HCT116 (cell line): ENCODE measurements at regions not wholly inside any gene's neighbourhood (a gene's known extent, or its start where the extent isn't known, plus 50 kb on each side); places are given as distances from the start of the nearest gene placed in this dataset.

Experiments used
- ATAC-seq: fragments of 200-7000 bp; cut with Tn5 transposase; 2 replicates; pipeline ENCODE4 v1.9.1; 2020; ENCODE audit warnings: mild to moderate bottlenecking, moderate library complexity
- BruUV-seq: library from RNA; stranded (reverse); fragments of 400-500 nt; replicated peaks from 2 replicates; lab custom pipeline; 2021; lab: Mats Ljungman, UMichigan
- CTCF ChIA-PET: fragments of 300-600 bp; sonication (Branson Sonifier 250); formaldehyde crosslinking; loops from one replicate; lab custom pipeline; 2021; ENCODE audit warnings: antibody characterized with exemption; lab: Charles Lee
- POLR2A ChIA-PET: fragments of 300-600, 350-600 bp; sonication (Branson Sonifier 250); formaldehyde crosslinking; loops from one replicate; lab custom pipeline; 2021; ENCODE audit warnings: antibody characterized with exemption; lab: Charles Lee
- RAD21 ChIA-PET, 2 experiments: fragments of 300-600 bp; sonication (Branson Sonifier 250); formaldehyde crosslinking; loops; one replicate each; lab custom pipeline; 2023; ENCODE audit warnings: low total read pairs in 2 of 2; ENCODE audit not compliant: uncharacterized antibody in 2 of 2, unreplicated experiment in 2 of 2, low non-redundant PET in 1 of 2; lab: Charles Lee
- DNase-seq: peaks from one replicate; pipeline ENCODE4 v3.0.0-alpha.2; 2010; ENCODE audit warnings: low read depth, low spot score
- H2AFZ ChIP-seq: fragments of 200-600 bp; shearing (Covaris generic), sonication (generic); 2 replicates; pipeline ENCODE4 v1.6.1; 2017; ENCODE audit warnings: low read depth, mixed run types, mixed read lengths, antibody characterized with exemption, low read length; ENCODE audit not compliant: poor library complexity, severe bottlenecking
- H3K27ac ChIP-seq: 2 replicates; pipeline ENCODE4 v1.5.1; 2012; ENCODE audit warnings: low read depth, low read length
- H3K27me3 ChIP-seq: fragments of 200-600 bp; sonication (generic); 2 replicates; pipeline ENCODE4 v1.6.1; 2016; ENCODE audit warnings: mixed run types, low read length, mixed read lengths; ENCODE audit not compliant: insufficient read depth
- H3K36me3 ChIP-seq, 2 experiments: fragments of 200-500 bp in 1 of 2; fragments of 200-600 bp in 1 of 2; sonication (Bioruptor generic) in 1 of 2; sonication (generic) in 1 of 2; 2 replicates each; pipeline versions ENCODE4 v1.5.1 to v1.6.1; 2014 to 2016; ENCODE audit warnings: low read length in 2 of 2, inconsistent platforms in 1 of 2, mixed read lengths in 1 of 2, mixed run types in 1 of 2; ENCODE audit not compliant: insufficient read depth in 2 of 2, control insufficient read depth in 1 of 2
- H3K4me1 ChIP-seq, 2 experiments: fragments of 200-600 bp in 1 of 2; sonication (generic) in 1 of 2; 2 replicates each; pipeline versions ENCODE4 v1.5.1 to v1.6.1; 2012 to 2017; ENCODE audit warnings: low read length in 2 of 2, inconsistent platforms in 1 of 2, mild to moderate bottlenecking in 1 of 2, mixed read lengths in 1 of 2, mixed run types in 1 of 2, moderate library complexity in 1 of 2; ENCODE audit not compliant: insufficient read depth in 2 of 2, control insufficient read depth in 1 of 2
- H3K4me2 ChIP-seq: fragments of 200-600 bp; sonication (generic); 2 replicates; pipeline ENCODE4 v1.6.1; 2017; ENCODE audit warnings: mixed run types, low read length, mixed read lengths
- H3K4me3 ChIP-seq, 2 experiments: fragments of 200-600 bp in 1 of 2; sonication (generic) in 1 of 2; replicated peaks in 1 of 2; 2 replicates each; pipeline ENCODE4 v1.5.1; 2011 to 2016; ENCODE audit warnings: low read length in 2 of 2, control low read depth in 1 of 2, low read depth in 1 of 2, mild to moderate bottlenecking in 1 of 2, mixed read lengths in 1 of 2, mixed run types in 1 of 2
- H3K79me2 ChIP-seq: fragments of 200-600 bp; sonication (generic); 2 replicates; pipeline ENCODE4 v1.6.1; 2017; ENCODE audit warnings: mild to moderate bottlenecking, mixed run types, low read length, moderate library complexity, mixed read lengths; ENCODE audit not compliant: insufficient read depth
- H3K9ac ChIP-seq: fragments of 200-600 bp; sonication (generic); 2 replicates; pipeline ENCODE4 v1.6.1; 2016; ENCODE audit warnings: low read length, mixed read lengths
- H3K9me2 ChIP-seq: fragments of 200-600 bp; sonication (generic), shearing (Covaris generic); 2 replicates; pipeline ENCODE4 v1.6.1; 2017; ENCODE audit warnings: mixed run types, mild to moderate bottlenecking, moderate library complexity; ENCODE audit not compliant: insufficient read depth
- H3K9me3 ChIP-seq, 2 experiments: fragments of 200-500 bp in 1 of 2; fragments of 200-600 bp in 1 of 2; sonication (Bioruptor generic) in 1 of 2; sonication (generic) in 1 of 2; 2 replicates each; pipeline ENCODE4 v1.6.1; 2014 to 2017; ENCODE audit warnings: low read length in 2 of 2, mixed read lengths in 2 of 2, inconsistent platforms in 1 of 2, low read depth in 1 of 2, mild to moderate bottlenecking in 1 of 2, mixed run types in 1 of 2, moderate library complexity in 1 of 2; ENCODE audit not compliant: control insufficient read depth in 1 of 2, insufficient read depth in 1 of 2
- H4K20me1 ChIP-seq: fragments of 200-600 bp; sonication (generic), shearing (Covaris generic); 2 replicates; pipeline ENCODE4 v1.6.1; 2017; ENCODE audit warnings: mixed run types, mild to moderate bottlenecking, moderate library complexity; ENCODE audit not compliant: insufficient read depth
- CBX3 ChIP-seq: IDR thresholded peaks from 2 replicates; pipeline ENCODE4 v1.6.1; 2012; ENCODE audit warnings: low read depth
- CTCF ChIP-seq, 3 experiments: fragments of 200-600 bp in 1 of 3; sonication (generic) in 1 of 3; IDR thresholded peaks in 2 of 3; conservative IDR thresholded peaks in 1 of 3; 2 replicates each; pipeline ENCODE4 v1.5.1; 2012 to 2017; ENCODE audit warnings: low read depth in 2 of 3, low read length in 2 of 3, antibody characterized with exemption in 1 of 3, borderline replicate concordance in 1 of 3, control low read depth in 1 of 3, mild to moderate bottlenecking in 1 of 3, mixed read lengths in 1 of 3, mixed run types in 1 of 3, moderate library complexity in 1 of 3; ENCODE audit not compliant: insufficient read depth in 1 of 3
- EGR1 ChIP-seq: IDR thresholded peaks from 2 replicates; pipeline ENCODE4 v1.6.1; 2012; ENCODE audit warnings: low read depth
- ELF1 ChIP-seq: IDR thresholded peaks from 2 replicates; pipeline ENCODE4 v1.6.1; 2012; ENCODE audit warnings: low read depth, borderline replicate concordance
- EZH2phosphoT487 ChIP-seq: fragments of 200-600 bp; IDR thresholded peaks from 2 replicates; pipeline ENCODE4 v1.6.1; 2018; ENCODE audit warnings: antibody characterized with exemption, borderline replicate concordance
- MAX ChIP-seq: IDR thresholded peaks from 2 replicates; pipeline ENCODE4 v1.6.1; 2012
- POLR2A ChIP-seq: IDR thresholded peaks from 2 replicates; pipeline ENCODE4 v1.7.0; 2011; ENCODE audit warnings: borderline replicate concordance; ENCODE audit not compliant: insufficient read depth, insufficient read length; ENCODE audit errors: extremely low read depth
- POLR2AphosphoS5 ChIP-seq: IDR thresholded peaks from 2 replicates; pipeline ENCODE4 v1.6.1; 2011; ENCODE audit warnings: mild to moderate bottlenecking, low read depth, low read length, moderate library complexity
- RAD21 ChIP-seq: IDR thresholded peaks from 2 replicates; pipeline ENCODE4 v1.6.1; 2012; ENCODE audit warnings: low read depth, mild to moderate bottlenecking
- REST ChIP-seq: IDR thresholded peaks from 2 replicates; pipeline ENCODE4 v1.6.1; 2012; ENCODE audit warnings: low read depth
- SIN3A ChIP-seq: IDR thresholded peaks from 2 replicates; pipeline ENCODE4 v1.6.1; 2012; ENCODE audit warnings: low read depth
- SRF ChIP-seq: IDR thresholded peaks from 2 replicates; pipeline ENCODE4 v1.6.1; 2012; ENCODE audit warnings: low read depth
- TCF7L2 ChIP-seq: IDR thresholded peaks from 2 replicates; pipeline ENCODE4 v1.7.0; 2011; ENCODE audit warnings: borderline replicate concordance, inconsistent platforms; ENCODE audit not compliant: insufficient read depth, insufficient read length; ENCODE audit errors: extremely low read depth
- YY1 ChIP-seq: IDR thresholded peaks from 2 replicates; pipeline ENCODE4 v1.6.1; 2011; ENCODE audit warnings: low read length, low read depth, moderate library complexity, mild to moderate bottlenecking; ENCODE audit not compliant: insufficient replicate concordance; ENCODE audit errors: extremely low read depth
- ZNF274 ChIP-seq: fragments of 200-500 bp; sonication (Bioruptor generic); IDR thresholded peaks from 2 replicates; pipeline ENCODE4 v1.6.1; 2014; ENCODE audit warnings: mild to moderate bottlenecking, low read depth, low read length, inconsistent platforms
- intact Hi-C: fragments of 100-400 bp; cut with micrococcal nuclease; formaldehyde crosslinking; loops from 2 replicates; pipeline ENCODE4 v1.10.0; 2022
- TF ChIP-seq, protein P1 (sequence below): IDR thresholded peaks from 2 replicates; pipeline ENCODE4 v1.6.1; 2012

GRCh38 chr3:137647179-137647578, 116.9 kb upstream of the SOX14 start:
- intact Hi-C loops = no loop called here
- Histone ChIP-seq H3K9me2 (no peaks in the 10 kb centered on the region), H3K9ac (no peak overlapping the region), H3K27ac (no peak overlapping the region), H3K9me3 (no peaks in the 10 kb centered on the region), H4K20me1 (no peaks in the 10 kb centered on the region; the same call in 1 of the 2 replicates), H3K4me3 (no peak overlapping the region), H3K4me1 (no peaks in the 10 kb centered on the region), H3K4me2 (no peak overlapping the region), H3K27me3 (peaks cover 8% of the 10 kb centered on the region), H3K79me2 (no peaks in the 10 kb centered on the region), H3K36me3 (no peaks in the 10 kb centered on the region), H2AFZ (no peak overlapping the region)
- ChIA-PET RAD21 (no interaction called here), CTCF (no interaction called here), POLR2A (no interaction called here)
- ATAC-seq (no peak), DNase-seq (no peak)
- no TSS peak for BruUV-seq
- no peak for TF ChIP-seq TCF7L2
- TF ChIP-seq SRF = no peak
- no peak for TF ChIP-seq ELF1
- TF ChIP-seq, protein P1, sequence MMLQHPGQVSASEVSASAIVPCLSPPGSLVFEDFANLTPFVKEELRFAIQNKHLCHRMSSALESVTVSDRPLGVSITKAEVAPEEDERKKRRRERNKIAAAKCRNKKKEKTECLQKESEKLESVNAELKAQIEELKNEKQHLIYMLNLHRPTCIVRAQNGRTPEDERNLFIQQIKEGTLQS = no peak
- TF ChIP-seq CBX3 = no peak
- no peak for TF ChIP-seq POLR2AphosphoS5
- no peak for TF ChIP-seq ZNF274
- TF ChIP-seq EZH2phosphoT487 = no peak
- no peak for TF ChIP-seq POLR2A
- no peak for TF ChIP-seq YY1
- TF ChIP-seq EGR1 = no peak
- TF ChIP-seq SIN3A = no peak
- no peak for TF ChIP-seq CTCF (IDR thresholded peaks at IDR 0.05 in 2 of 3, conservative IDR thresholded peaks at IDR 0.05 in 1 of 3; ENCODE audit: borderline replicate concordance in 1 of 3, insufficient read depth in 1 of 3, low read depth in 2 of 3, low read length in 2 of 3)
- no peak for TF ChIP-seq RAD21
- no peak for TF ChIP-seq MAX
- no peak for TF ChIP-seq REST
